ENCODE measurements at regions not wholly inside any gene's neighbourhood (a gene's known extent, or its start where the extent isn't known, plus 50 kb on each side); places are given as distances from the start of the nearest gene placed in this dataset.

DNA sequence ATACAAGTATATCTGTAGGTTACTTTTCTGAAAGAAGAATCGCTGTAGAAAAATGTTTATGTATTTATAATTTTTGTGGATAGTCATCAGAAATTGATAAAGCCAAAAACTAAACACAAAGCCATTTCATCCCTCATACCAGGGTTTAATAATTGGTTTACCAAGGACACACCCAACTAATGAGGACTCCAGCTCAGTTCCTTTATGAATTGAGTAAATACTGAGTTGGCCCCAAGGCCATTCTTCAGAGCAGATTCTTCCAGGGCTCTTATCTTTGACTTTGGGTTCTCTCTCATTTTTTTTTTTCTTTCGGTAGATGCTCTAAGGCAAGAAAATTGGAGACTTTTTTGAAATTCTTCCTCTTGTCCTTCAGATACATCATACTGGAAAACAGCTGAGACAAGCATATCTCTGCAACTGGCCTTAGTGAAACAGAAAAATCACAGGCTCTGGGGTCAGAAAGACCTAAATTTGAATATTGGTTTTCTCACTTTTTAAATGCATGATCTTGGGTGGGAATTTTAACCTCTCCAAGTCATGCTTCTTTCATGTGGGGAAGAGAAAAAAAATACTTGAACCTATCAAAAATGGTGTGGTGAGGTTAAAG lies 401.8 kb downstream of the ARHGEF28 start:
- DNase-seq (ENCODE audit: insufficient read length, low spot score), result no peak
- FAIRE-seq, result no peak

DNA sequence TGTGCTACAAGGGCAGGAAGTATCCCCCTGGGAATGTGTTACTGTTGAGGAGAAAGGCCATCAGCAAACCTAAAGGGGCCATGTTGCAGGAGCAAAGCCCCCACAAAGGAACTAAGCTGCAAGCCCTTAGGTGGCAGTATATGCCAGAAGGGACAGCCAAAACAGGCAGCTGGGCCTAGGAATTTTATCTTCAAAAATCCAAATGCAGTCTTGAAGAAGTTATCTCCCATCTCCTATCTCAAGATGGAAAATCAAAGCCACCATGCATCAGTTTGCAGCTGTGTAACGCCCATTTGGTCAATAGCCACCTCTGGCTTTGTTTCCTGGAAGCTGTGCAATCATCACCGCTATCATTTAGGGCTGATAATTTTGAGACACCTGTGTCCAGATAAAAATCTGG lies 400.3 kb downstream of the ARHGEF28 start:
- no peak for DNase-seq (ENCODE audit: insufficient read length, low spot score)

DNA sequence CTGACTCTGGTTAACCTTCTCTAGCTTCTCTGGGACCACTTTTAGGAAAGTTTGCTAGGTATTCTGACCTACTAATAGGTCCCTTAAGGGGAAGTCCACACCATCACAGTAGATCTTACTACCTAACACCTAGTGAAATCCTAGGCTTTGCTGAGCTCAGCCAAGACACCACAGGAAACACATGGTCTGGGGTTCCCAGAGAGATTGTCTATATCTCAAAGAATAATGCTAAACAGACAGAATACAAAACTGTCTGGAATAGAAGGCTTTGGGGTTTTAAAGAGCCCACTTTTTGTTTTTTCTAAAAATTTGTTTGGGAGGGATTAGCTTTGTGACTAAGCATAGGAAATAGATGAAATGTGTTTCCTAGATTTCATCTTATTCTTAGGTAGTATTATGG lies 395.1 kb downstream of the ARHGEF28 start:
- DNase-seq (ENCODE audit: insufficient read length, low spot score), result no peak
- no peak for FAIRE-seq

More for the DNA sequence above, 400.3 kb downstream of the ARHGEF28 start:
- FAIRE-seq, result no peak

DNA sequence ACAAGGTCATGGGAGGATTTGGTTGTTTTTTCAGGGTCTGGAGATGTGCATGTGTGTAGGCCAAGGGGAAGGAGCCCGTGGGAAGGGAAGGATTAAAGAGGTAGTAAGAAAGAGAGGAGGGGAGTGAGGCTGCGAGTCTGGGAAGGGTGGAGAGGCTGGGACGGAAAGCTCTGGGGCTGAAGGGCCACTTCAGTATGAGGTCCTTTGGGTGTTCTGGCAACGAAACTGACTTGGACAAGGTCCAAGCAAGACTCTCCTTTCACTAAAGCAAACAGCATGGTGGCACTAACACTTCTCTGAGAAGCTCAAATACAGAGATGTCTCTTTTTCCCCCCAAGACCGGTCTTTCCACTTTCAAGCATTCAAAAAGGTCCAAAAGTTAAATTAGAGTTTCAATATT lies 394.5 kb downstream of the ARHGEF28 start:
- DNase-seq (ENCODE audit: insufficient read length, low spot score) (no peak), FAIRE-seq (no peak)

DNA sequence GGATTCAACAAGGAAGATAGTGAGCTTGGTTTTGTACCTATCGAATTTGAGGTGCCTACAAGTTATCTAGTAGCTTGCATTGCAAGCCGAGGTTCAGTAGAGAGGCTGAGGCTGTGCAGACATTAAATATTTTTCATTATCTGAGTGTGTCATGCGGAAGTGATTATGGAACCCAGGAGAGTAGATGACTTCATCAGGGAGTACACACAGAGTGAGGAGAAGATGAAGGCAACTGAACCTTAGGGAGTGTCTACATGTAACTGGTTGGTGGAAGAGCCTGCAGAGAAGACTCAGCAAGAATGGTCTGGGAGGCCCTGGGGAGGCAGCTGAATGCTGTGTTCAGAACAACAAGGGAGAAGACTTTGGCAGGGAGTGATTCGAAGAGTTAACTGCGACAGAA lies 393.9 kb downstream of the ARHGEF28 start:
- FAIRE-seq (no peak), DNase-seq (ENCODE audit: insufficient read length, low spot score) (no peak)

DNA sequence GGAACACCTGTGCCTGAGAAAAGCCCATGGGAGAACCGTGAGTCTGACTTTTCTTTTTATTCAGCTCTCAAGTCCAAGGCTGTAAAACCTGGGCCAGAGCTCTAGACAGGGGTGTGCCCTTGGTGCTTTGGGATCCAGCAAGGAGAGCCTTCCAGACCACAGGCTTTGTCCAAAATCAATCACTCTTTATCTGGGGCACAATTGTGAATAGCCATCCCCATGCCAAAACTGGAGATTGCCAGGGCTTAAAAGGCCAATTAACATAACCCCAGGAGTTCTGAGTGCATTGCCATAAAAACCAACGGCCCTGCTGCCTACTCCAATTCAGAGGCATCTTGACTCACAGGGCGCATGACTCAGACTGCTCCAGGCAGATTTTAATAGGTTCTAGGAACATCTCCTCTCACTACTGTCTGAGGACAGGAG lies 391.8 kb downstream of the ARHGEF28 start:
- FAIRE-seq (no peak), DNase-seq (ENCODE audit: insufficient read length, low spot score) (no peak)

DNA sequence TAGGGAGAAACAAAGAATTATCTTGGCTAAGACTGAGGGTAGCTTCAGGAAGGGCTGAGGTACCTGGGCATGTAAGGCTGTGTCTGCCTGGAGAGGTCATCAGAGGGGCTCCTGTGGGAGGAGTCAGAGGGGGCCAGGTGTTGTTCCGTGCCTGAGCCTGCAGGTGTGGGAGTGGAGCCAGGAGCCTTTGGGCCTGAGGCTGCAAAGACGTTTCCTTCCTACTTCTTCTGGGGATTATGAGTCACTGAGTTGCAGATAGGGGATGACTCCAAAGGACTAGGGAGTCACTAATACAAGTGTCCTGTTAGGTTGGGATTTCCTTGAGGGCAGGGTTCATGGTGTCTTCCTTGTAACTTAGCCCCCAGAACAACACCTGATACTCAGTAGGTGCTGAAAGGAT lies 391.1 kb downstream of the ARHGEF28 start:
- DNase-seq (ENCODE audit: insufficient read length, low spot score) (no peak), FAIRE-seq (no peak)

DNA sequence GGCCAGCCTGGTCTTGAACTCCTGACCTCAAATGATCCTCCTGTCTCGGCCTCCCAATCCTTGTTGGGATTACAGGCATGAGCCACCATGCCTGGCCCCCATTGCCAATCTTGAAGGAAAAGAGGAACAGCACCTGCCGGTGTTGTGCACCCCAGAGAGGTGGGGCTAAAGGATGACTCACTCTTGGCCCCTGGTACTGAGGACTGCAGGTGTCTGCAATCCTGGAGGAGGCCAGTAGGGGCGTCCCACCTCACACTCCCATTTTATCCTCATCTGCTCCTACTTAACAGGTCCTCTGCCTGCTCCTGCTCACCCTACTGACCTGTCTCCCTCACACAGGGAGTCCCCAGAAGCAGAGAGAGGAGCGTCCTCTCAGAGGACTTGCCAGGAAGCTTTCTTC lies 390.4 kb downstream of the ARHGEF28 start:
- no peak for DNase-seq (ENCODE audit: insufficient read length, low spot score)

DNA sequence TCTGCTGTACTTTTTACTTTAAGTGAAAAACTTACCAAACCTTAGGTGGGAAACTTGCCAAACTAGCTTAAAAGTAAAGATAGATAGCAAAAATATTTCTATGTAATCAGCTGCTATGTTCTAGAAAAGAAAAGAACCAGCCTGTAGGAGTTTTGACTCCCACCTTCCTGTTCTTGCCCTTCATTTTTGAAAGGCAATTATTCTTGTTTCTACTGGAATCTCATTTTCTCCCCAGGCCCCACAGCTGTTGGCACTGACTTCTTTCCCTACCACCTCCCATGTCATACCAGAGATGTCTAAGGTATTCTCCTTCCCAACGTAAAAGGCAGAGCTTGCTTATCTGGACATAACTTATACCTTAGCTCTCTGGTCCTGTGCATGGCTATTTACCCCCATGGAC lies 389.7 kb downstream of the ARHGEF28 start:
- FAIRE-seq (no peak), DNase-seq (ENCODE audit: insufficient read length, low spot score) (no peak)

More for the DNA sequence above, 390.4 kb downstream of the ARHGEF28 start:
- no peak for FAIRE-seq

DNA sequence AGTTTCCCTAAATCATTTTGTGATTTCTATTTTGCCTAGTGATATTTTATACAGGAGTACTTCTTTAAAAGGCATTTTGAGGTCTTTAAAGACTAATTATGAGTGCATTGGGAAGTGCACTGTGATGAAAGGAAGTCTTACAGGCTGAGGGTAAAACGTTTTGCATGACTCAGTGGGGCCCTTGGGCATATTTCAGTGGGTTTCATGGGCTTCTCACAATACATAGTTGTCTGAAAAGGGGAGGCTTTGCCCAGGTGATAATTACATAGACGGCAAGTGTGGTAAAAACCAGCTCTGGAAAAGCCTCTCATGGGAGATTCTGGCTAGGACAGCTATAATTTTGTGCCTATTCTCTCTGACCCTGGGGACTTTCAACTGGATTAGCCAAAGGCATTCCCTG lies 387.2 kb downstream of the ARHGEF28 start:
- DNase-seq (ENCODE audit: insufficient read length, low spot score) (no peak), FAIRE-seq (no peak)

DNA sequence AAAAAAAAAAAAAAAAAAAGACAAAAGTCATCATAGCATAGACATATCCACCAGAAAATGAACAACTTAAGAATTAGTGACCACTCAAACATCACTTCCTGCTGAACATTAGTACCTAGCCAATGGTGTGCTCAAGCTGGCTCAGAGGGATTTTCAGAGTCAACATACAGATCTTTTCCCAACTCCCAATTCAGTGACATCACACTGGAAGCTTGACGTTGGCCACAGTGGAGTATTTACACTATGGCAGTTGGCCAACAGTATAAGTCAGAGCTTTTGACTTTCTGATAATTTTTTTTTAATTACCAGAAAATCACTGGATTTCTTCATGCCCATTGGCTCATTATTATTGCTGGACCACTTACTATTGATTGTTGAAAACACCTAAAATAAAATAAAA lies 383.5 kb downstream of the ARHGEF28 start:
- FAIRE-seq (no peak), DNase-seq (ENCODE audit: insufficient read length, low spot score) (no peak)

DNA sequence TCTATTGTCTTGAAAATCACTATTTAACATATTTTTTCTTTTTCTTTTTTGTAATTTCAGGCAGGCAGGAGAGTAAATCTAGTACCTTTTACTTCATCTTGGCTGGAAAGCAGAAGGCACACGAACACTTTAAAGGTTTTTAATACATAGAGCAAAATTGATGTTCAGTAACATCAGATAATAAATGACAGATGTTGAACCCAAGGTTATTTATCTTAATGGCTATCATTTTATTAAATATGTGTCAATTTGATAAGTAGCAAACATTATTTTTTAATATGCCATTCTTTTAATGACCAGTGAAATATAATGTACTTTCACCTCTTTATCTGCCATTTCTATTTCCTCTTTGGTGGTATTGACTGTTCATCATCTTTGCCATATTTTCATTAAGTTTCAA lies 381.2 kb downstream of the ARHGEF28 start:
- DNase-seq (ENCODE audit: insufficient read length, low spot score) (no peak), FAIRE-seq (no peak)

DNA sequence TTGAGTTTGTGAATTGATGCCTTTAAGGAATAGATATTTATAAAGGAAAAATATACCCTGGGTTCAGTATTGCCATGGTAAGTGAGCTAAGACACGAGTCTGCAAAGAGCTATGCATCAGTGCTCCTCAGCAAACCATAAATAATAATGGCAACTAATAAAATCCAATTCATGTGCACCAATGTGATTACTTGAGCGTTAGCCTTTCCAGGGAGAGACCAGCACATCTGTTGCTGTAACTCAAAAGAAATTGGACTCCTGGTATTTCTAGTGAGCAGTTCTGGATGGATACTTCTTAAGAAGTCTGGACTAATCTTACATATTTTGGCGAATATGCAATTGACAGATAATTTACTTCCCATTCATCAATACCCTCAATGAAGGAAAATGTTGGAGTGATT lies 373.3 kb downstream of the ARHGEF28 start:
- DNase-seq (ENCODE audit: insufficient read length, low spot score), result no peak
- no peak for FAIRE-seq

DNA sequence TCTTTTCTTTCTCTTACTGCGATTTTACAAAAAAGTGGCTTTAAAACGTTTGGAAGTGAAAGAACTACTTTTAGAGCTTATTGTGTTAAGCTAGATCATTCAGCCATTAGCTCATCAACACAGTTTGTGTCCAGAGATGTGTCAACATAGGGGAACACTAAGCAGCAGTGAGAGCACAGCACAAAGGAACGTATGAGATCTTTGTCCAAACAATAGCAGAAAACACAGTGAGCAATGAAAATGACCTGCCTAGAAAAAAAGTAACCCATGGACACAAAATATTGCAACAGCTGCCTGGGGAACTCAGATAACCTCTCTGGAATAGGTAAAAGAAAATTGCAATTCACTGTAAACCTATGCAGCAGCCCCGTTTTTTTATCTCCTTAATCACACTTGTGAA lies 372.5 kb downstream of the ARHGEF28 start:
- DNase-seq (ENCODE audit: insufficient read length, low spot score) (no peak), FAIRE-seq (no peak)

DNA sequence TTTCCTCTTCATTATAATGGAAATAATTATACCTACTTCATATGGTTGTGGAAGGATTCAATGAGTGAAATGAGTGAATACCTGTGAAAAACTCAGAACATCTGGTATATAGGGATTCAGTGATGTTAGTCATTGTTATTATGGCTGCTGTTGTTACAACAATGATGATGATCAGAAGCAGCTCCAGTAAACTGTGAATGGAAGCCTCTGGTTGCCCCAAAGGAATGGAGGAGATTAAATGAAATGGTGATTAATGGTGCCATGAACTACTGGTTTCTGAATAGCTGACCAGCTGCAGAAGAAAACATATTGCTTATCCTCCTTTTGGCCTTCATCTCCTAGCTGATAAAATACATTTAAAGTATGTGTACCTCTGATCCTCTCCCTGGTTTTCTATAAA lies 372.0 kb downstream of the ARHGEF28 start:
- no peak for DNase-seq (ENCODE audit: insufficient read length, low spot score)
- FAIRE-seq, result no peak

DNA sequence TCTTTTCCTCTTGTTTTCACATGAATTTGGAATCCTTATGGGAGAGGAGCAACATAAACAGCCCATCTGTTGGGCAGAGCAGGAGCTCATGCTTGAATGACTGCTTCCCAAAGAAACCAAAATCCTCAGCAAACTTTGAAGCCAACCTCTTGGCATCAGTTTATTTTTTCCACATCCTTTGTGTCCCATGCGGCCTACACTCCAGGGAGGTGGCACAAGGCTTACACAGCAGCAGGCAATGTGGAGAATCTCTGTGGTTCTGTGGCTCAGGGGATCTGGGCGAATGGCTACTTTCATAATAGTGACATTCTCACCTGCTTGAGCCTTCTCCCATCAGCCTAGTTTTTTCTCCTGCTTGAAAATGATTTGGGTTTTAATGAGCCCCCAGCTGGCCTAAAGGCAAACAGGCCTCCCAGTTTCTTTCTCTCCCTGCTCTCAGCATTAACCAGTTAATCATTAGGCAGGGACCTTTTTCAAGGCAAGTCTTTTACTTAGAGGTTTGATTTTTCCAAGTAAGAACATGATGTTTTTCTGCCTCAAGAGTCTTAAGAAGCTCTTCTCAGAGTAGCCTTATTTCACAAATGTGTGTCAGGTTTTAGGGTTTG lies 370.3 kb downstream of the ARHGEF28 start:
- FAIRE-seq (no peak), DNase-seq (ENCODE audit: insufficient read length, low spot score) (no peak)

DNA sequence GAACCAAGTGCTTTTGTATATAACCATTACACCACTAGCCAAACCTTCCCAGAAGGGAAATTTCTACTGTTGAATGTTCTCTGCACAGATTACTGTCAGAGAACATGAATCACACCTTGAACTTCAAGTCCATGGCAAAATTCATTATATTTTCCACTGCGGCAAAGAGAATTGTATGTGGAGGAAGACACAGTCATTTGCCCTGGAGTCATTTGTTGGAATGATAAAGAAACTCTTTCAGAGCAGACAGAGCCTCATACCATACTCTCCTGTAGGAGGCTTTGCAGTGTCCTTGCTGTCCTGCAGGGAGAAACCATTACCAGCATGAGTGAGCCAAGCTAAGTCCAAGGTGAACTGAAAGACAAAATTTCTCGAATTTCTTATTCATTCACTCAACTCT lies 369.0 kb downstream of the ARHGEF28 start:
- DNase-seq (ENCODE audit: insufficient read length, low spot score) (no peak), FAIRE-seq (no peak)

Data from GM19239 (cell line).